NOMO-1 (cell line): ENCODE measurements at regions not wholly inside any gene's neighbourhood (a gene's known extent, or its start where the extent isn't known, plus 50 kb on each side); places are given as distances from the start of the nearest gene placed in this dataset.

ENCODE experiments used
- DNase-seq, 2 experiments: peaks; one replicate each; lab custom pipeline; 2025; ENCODE audit not compliant: unreplicated experiment in 2 of 2; lab: John Stamatoyannopoulos, UW

GRCh38 chr20:50311308-50312001 lies 120.8 kb downstream of the CEBPB start:
- no peak for DNase-seq

DNA sequence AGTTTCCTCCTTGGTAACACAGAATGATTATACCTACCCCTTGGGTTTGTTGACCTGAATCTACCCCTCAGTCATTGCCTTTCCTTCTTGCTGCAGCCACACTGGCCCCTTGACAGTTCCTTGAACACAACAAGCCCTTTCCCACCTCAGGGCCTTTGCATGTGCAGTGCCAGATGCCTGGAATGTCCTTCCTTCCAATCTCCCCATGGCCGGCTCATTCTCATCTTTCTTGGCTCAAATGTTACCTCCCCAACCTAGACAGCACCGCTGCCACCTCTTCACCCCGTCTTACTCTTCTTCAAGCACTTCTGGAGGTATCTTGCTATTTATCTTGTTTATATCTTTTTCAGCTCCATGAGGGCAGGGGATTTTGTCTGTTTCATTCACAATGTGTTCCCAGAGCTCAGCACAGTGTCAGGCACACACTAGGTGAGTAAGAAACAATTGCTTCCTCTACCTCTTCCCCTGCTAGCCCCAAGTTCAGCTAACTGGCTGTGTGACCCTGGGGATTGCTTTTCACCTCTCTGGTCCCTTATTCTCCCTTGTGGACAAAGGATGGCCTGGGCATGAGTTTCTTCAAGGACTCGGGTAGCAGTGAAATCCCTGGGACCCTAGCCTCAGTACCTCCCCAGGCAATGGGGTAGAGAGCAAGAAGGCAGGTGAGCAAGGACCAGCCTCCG lies 121.5 kb downstream of the CEBPB start:
- DNase-seq: no peak

GRCh38 chr20:50312682-50313521 lies 122.3 kb downstream of the CEBPB start:
- no peak for DNase-seq

DNA sequence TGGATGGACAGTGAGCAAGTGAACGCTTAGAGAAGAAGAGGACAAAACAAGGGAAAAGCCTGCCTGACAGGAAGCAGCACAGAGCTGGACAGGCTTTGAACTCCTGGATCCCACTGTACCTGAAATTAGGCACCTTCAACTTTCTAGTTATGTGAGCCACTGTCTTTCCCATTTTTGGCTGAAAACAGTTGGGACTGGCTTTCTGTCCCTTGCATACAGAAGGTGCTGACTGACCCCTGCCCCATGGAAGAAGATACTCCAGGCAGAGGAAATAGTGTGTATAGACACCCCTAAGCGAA lies 122.8 kb downstream of the CEBPB start:
- no peak for DNase-seq

DNA sequence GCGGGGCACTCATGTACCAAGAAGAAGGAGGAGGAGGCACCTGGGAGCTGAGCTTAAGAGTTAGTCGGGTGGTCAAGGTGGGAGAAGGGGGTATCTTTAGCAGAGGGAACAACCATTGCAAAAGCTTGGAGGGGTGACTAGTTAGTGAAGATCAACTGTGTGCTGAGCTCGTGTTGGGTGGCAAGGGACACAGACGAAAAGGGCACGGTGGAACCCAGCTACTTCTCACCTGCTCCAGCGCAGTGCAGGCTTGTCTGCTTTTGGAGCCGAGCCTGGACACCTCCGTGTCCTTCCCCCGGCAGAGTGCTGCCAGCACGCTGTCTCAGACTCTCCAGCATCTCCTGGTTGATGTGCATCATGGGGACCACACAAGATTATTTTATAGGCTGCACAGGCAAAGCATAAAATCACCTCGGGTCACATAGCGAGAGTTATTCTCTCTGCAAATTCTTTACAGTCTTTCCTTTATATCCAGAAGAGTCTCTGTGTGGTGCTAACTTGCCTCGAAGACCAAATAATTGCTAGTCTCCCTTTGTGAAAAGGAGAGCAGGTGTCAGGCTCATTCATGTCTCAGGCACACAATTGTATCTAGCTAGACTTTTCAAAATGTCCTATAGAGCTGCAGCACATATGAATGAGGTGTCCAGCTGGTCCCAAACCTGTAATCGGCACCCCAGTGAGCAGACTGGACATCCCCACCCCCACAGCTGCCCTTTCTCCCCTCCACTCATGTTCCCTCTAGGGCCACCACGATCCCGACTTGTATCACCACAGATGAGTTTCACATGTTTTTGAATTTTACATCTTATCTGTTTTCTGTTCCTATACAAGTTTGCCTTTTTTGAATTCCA lies 123.4 kb downstream of the CEBPB start:
- no peak for DNase-seq

DNA sequence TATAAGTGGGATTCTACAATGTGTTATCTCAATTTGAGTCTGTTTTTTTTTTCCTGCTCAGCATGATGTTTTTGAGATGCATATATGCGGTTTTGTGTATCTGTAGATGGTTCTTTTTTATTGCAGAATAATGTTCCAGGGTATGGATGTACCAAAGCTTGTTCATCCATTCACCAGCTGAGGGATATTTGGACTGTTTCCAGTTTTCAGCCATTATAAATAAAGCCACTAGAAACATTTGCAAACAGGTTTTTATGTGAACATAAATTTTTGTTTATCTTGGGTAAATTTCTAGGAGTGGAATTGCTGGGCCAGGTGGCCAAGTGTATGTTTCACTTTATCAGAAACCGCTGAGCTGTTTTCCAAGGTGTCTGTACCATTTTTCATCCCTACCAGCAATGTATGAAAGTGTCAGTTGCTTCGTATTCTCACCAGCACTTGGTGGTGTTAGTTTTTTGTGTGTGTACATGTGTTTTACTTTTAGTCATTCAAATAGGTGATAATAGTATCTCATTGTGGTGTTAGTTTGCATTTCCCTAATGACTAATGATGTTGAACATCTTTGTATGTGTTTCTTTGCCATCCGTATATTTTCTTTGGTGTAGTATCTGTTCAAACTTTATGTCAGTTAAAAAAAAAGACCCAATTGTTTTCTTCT lies 124.2 kb downstream of the CEBPB start:
- DNase-seq: no peak

DNA sequence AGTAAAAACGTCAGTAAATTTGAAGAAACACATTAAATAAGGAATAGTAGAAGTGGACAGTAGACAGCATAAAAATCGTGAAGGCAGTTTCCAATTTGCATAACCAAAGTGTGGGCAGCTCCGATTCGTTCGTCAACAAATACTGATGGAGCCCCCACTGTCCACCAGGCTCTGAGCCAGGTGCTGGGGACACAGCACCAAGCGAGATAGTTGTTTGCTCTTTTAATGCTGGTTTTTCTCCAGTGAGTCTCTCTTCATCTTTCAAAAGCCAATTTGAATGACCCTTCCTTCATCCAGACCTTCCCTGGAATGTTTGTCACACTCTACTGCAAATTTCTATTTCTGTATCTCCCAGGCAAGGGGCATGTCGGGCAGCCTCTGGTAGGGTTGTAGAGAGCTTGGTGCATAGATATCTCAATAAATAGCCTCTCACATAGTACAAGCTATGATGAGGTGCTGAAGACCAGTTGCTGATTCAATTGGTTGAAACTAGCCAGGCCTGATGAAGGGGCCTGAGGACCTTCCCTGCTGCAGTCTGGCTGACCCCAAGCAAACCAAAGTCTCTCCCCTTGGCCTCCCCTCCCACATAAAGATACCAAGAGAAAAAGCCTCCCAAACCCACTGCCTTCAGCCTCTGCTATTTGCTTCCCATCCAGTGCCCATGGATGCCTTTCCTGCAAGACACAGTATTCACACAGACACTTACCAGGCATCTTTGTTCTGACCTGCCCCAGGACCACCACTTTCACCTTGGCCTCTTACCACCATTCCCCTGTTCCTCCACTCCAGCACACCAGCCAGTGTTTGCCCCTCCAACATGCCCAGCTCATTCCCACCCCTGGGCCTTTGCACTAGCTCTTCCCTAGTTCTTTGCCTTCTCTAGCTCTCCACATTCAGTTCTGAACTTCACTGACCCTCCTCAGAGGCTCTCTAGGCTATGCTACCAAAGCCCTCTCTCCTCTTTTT lies 125.2 kb downstream of the CEBPB start:
- DNase-seq: no peak

GRCh38 chr20:50317116-50317515 lies 126.5 kb downstream of the CEBPB start:
- no peak for DNase-seq

- no peak for DNase-seq
Measured at GRCh38 chr20:50317609-50318008, 127.0 kb downstream of the CEBPB start.

- no peak for DNase-seq
Measured at GRCh38 chr20:50318710-50319109, 128.1 kb downstream of the CEBPB start.

DNA sequence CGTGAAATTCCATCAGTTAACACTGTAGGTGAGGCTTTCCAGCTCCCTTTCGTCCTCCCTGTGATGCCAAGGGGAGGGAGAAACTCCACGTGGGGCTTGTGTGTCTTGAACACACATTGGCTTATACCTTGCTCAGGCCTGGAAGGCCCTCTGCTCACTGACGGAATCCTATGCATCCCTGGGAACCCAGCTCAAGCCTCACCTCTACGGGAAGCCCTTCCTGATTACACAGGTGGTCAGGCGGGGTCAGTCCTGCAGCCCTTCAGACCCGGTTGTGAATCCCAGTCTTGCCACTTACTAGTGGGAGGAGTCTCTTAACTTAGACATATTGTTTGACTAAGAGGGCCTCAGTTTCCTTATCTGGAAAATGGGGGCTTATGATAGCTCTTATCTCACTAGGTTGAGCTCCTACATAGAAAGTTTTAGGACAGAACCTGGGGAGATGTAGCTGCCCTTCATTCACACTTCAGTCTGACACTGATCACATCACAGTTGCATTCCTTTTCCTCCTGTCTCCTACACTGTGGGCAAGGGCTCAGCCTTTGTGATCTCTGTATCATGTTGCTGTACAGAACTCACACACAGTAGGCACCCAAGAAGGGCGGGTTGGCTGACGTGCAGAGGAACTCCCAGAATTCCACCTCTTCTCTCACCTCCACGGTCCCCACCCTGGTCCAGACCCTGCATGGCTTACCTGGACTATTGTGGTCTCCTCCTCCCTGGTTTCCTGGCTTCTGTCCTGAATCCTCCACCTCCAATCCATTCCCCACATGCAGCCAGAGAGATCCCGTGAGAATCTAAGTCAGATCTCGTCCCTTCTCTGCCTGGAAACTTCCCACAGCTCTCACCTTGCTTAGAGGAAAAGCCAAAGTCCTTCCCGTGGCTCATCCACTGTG lies 129.6 kb downstream of the CEBPB start:
- DNase-seq: no peak

- DNase-seq: no peak
Measured at GRCh38 chr20:50320901-50321796, 130.5 kb downstream of the CEBPB start.

DNA sequence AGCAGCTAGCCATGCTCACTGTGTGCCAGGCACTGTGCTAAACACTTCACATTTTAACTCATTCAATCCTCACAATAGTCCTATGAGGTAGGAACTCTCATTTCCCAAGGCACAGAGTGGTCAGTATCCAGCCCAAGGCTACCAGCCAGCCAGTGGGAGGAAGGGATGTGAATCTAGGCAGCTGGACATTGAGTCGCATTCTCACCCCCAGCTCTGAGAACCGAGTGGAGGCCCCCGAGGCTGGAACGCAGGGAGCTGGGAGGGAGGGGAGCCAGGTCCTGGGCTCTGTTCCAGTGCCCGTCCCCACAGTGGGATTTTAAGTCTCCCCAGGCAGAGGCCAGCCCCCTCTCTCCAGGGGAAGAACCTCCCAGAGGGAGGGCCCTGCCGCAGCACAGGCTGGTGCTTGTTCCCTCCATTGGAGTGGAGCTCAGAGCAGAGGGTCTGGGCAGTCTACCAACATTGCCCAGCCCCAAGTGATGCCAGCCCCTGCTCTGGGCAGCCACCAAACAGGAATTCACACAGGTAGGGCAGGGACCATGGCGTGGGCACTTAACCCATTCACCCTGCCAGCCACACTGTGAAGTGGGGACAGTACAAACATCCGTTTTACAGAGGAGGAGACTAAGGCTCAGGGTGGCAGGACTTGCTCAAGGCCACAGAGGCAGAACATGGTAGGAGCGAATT lies 131.3 kb downstream of the CEBPB start:
- DNase-seq: no peak

DNA sequence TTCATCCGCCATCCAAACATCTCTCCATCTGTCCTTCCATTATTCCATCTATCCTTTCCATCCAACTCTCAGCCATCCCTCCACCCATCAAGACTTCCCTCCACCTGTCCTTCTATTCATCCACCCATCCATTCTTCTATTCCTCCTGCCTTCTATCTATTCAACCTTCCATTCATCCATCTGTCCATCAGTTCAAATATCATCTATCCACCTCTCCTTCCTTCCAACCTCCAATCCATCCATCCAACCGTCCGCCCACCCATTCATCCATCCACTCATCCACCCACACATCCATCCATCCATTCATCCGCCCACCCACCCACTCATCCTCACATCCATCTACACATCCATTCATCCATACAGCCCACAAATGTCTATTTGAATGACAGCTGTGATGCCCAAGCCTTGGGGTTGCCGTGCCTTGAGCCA lies 132.1 kb downstream of the CEBPB start:
- DNase-seq: no peak

DNA sequence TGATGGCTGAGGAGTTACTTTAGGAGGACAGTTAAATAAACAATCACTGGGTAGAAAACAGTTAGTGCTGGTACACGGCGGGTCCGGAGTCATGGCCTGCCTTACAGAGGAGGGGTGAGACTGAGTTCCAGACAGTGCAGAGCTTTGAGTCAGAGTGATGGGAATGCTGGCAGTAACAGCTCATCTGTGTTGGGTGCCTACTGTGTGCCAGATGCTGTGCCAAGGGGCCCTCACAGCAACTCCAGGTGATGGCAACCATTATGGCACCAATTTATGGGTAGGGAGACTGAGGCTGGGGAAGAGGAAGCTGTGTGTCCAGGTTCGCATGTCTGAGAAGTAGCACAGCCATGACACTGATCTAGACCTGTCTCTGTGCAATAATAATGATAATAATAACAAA lies 132.6 kb downstream of the CEBPB start:
- DNase-seq: no peak
